ENCODE measurements at regions not wholly inside any gene's neighbourhood (a gene's known extent, or its start where the extent isn't known, plus 50 kb on each side); places are given as distances from the start of the nearest gene placed in this dataset.
"Not testable (repeated sequence)": the region's sequence is repeated elsewhere in the genome, so short reads cannot be mapped to it uniquely, and the experiment has no call there.

DNA sequence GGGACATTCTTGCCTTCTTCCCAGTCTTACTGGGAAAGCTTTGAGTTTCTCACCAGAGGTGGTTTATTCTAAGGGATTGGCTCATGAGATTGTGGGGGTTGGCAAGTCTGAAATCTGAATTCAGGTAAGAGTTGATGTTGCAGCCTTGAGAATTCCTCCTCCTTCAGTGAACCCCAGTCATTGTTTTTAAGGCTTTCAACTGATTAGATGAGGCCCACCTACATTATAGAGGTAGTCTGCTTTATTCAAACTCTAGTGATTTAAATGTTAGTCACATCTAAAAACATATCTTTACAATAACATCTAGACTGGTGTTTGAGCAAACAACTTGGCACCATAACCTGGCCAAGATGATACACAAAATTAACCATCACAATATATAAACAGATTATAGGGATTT is 156.5 kb upstream of the MED14 start:
- DNase-seq: no peak

DNA sequence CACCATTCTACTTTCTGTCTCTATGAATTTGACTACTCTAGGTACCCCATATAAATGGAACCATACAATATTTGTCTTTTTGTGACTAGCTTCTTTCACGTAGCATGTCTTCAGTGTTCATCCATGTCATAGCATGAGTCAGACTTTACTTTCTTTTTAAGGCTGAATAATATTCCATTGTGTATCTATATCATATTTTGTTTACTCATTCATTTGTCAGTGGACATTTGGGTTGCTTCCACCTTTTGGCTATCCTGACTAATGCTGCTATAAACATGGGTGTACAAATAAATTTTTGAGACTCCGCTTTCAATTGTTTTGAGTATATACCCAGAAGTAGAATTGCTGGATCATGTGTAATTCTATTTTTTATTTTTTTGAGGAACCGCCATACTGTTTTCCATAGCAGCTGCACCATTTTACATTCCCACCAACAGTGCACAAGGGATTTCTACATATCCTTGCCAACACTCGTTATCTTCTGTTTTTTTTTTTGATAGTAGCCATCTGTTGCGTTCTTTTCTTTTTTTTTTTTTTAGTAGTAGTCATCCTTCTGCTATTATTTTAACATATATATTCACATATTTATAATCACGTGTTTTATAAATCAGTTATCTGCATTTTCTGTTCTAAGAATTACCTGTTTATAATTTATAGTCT is 158.0 kb upstream of the MED14 start:
- DNase-seq: peak in 1 of 2 experiments; percentile 20

DNA sequence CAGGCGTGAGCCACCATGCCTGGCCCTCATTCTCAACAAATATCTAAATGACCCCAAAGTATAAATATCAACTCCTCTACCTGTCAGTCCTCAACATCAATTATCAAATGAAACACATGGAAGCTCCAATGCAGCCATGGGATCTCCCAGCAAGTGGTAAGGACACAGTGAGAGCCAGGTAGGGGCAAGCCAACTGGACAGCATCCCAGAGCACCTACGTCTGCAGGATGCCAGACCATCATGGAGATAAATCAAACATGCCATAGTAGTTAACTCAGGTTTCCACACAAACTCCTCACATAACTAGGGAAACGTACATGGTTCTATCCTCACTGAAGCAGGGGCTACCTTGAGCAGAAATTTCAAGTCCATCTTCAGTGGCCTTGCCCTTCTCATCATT is 159.9 kb upstream of the MED14 start:
- DNase-seq: no peak

DNA sequence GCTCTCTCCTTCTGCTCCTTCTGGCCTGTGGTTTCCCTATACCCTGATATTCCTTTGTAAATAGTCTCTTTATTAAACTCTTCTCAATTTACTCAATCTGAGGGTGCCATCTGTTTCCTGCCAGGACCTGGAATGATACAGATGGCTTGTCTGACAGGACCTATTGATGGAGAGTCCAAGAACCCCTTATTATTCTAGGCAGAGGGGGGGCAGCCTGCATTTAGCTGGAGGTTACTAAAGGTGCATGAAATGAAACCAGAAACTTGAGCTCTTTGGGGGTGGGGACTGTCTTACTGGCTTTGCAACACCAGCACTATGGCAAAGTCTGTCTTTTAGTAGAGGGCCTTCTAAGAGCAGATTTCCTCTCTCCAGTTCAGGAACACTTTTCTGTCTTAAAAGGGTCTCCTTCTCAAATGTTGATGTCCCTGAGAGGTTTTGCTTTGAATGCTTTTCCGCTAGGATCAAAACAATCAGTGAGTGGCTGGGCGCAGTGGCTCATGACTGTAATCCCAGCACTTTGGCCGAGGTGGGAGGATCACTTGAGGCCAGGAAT is 162.5 kb upstream of the MED14 start:
- DNase-seq: peak; percentile 98 to 99

DNA sequence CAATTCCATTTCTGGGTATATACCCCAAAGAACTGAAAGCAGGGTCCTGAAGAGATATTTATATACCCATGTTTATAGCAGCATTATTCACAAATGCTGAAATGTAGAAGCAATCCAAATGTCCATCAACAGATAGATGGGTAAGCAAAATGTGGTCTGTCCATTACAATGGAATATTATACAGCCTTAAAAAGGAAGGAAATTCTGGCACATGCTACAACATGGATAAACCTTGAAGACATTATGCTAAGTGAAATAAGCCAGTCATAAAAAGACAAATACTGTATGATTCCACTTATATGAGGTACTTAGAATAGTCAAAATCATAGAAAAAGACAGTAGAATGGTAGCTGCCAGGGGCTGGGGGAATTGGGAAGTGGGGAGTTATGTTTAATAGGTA is 169.4 kb upstream of the MED14 start:
- DNase-seq: not testable (repeated sequence)

DNA sequence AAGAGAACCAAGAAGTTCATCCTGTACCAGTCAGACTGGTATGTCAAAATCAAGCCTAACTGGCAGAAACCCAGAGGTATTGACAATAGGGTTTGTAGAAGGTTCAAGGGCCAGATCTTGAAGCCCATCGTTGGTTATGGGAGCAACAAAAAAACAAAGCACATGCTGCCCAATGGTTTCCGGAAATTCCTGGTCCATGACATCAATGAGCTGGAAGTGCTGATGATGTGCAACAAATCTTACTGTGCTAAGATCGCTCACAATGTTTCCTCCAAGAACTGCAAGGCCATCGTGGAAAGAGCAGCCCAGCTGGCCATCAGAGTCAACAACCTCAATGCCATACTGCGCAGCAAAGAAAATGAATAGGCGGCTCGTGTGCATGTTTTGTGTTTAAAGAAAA is 172.7 kb upstream of the MED14 start:
- DNase-seq: no peak

DNA sequence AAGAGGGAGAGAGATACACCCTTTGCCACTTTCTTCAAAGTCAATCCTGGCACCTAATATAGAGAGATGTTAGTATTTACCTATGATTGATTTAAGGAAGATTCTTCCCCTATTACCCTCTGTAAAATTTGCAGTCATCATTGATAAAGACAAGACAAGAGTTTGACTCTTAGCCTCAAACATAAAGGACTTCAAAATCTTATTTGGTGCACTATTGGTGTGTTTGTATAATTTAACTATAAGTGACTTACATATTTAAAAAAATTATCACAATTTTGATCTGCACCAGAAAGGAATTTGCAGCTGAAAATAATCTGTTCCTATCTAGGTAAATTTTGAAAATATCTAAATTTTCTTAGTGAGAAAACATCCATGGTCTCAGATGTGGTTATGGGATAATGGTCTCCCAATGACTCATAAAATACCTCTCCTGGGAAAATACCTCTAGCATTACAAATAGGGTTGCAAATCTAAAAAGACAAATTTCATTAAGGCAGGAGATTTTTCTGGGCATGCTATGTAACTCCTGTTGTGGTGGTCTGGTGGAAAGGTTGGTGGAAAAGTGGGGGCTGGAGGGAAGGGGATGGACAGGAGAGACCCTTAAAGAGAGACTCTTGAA is 173.6 kb upstream of the MED14 start:
- no peak for DNase-seq

DNA sequence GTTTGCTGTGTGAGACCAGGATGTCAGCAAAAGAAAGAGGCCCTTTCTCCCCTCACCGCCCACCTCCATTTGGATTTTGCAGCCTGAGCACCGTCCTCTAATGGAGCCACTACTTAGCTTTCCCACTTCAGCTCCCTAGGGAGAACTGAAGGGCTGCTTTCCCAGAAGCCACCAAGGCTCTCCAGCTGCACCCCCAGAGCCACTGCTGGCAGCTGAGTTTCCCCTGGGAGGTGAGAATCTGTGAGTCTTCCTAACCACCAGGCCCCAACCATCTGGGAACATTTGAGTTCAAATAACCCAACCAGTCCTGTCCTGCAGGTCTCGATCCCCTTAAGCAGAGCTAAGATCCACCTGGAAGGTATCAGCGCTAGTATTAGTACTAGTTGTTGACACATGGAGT is 173.1 kb upstream of the USP9X start:
- DNase-seq: peak; percentile 99

DNA sequence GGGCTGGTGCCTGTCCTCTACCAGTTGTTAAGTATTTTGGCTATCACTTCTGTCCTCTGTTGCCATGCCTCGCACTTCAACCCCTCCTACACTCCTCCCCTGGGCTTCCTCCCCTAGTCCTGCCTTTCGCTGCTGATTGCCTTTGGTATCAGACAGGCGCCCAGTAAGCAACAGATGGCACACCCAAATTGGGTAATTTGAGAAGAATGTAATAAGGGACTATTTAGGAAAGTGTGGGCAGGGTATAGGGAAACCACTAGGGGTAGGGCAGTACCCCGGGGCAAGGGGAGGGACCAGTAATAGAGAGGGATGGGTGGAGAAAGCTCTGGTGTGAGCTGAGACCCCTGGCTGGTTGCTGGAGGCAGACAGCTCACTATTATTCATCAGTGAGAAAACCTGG is 172.7 kb upstream of the USP9X start:
- peak; percentile 99 for DNase-seq

DNA sequence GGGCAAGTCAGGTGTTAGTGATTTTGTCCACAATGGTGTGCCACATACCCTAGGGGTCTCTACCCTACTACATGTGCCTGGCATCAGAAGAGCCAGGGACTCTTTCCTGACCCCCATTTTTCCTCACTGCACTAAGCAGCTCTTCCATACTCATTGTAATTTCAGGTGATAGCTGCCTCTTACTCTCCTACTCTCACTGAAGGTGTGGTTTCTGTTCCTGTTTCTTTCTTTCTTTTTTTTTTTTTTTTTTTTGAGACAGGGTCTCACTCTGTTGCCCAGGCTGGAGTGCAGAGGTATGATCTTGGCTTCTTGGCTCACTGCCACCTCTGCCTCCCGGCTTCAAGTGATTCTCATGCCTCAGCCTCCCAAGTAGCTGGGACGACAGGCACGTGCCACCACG is 164.9 kb upstream of the USP9X start:
- no peak for DNase-seq

DNA sequence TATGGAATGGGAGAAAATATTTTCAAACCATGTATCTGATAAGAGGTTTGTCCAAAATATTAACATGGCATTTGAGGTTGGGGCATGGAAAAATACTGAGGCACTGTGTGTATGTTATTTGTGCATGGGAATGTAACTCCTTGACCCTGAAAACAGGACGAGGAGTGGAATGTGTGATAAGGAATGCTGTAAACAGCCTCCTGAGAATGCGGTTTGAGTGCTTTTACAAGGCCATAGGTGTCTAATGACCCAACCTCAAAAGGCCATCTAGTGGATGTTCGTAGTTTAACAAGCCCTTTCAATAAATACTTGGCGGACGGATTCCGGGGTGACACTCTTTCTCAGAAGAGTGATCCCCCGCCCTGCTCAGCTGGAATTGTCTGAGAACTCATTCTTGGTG is 162.9 kb upstream of the USP9X start:
- peak; percentile 20 to 73 for DNase-seq

DNA sequence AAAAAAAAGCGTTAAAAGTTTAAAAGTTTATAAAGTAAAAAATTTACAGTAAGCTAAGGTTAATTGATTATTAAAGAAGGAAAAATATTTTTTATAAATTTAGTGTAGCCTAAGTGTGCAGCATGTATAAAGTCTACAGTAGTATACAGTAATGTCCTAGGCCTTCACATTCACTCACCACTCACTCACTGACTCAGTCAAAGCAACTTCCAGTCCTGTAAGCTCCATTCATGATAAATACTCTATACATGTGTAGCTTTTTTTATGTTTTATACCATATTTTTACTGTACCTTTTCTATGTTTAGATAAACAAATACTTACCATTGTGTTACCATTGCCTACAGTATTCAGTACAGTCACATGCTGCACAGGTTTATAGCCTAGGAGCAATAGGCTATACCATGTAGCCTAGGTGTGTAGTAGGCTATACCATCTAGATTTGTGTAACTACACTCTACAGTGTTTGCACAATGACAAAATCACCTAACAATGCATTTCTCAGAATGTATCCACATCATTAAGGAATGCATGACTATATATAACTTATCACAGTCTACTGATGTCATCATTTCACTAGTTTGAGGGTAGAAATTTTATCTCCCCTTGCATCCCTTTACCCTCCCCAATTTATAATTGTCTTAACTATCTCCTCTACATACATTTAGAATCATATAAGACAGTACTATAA is 158.4 kb upstream of the USP9X start:
- DNase-seq: not testable (repeated sequence)

DNA sequence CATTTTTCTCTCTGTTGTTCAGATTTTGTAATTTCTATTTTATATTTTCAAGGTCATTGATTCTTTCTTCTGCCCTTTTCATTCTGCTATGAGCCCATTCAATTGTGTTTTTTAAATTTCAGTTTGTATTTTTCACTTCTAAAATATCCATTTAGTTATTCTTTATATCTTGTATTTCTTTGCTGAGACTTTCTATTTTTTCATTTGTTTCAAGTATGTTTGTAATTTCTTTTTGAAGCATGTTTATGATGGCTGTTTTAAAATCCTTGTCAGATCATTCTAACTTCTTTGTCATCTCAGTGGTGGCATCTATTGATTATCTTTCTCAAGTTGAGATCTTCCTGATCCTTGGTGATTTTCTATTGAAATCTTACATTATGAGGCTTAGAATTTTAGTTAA is 157.2 kb upstream of the USP9X start:
- DNase-seq: no peak

DNA sequence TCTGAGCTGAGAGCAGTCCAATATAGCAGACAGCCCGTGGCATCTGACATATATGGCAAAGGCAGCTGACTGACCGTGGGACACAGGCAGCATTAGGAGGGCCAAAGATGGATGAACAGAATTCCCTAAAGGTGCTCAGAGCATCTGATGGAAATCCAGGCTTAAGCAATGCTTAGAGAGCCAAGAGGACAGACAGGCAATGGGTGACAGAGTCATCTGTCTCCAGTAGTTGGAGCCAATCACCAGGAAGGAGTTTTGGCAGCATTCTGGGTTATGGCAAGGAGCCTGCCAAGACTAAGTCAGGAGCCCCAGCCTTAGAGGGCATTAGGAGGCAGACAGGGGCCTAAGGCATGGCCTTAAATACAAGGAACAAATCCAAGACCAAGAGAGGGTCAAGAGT is 153.3 kb upstream of the USP9X start:
- DNase-seq: no peak

DNA sequence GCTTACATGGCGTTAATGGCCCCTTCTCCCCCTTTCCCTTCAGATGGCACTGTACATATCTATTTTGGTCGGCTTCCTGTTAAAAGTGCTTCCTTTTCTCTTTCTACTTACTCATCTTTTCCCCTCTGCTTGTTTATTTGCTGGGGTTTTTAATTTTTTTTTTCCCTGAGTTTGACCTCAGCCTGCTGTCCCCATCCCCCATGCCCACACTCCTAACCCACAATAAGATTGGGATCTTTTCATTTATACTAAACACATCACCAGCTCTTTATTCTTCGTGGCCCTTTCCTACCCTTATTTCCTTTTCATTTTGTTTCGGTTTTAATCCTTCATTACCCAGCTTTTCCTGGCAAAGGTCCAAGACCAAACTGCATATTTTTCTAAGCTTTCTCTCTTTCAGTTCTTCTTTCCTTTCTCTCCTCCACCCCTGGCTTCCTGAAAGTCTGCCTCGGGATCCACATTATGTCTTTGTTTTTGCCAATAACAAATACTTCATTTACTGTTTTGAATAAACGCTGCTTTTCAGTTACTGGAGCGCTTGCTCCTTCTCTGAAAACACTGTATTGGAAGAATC is 152.0 kb upstream of the USP9X start:
- peak in 1 of 2 experiments; percentile 39 for DNase-seq

DNA sequence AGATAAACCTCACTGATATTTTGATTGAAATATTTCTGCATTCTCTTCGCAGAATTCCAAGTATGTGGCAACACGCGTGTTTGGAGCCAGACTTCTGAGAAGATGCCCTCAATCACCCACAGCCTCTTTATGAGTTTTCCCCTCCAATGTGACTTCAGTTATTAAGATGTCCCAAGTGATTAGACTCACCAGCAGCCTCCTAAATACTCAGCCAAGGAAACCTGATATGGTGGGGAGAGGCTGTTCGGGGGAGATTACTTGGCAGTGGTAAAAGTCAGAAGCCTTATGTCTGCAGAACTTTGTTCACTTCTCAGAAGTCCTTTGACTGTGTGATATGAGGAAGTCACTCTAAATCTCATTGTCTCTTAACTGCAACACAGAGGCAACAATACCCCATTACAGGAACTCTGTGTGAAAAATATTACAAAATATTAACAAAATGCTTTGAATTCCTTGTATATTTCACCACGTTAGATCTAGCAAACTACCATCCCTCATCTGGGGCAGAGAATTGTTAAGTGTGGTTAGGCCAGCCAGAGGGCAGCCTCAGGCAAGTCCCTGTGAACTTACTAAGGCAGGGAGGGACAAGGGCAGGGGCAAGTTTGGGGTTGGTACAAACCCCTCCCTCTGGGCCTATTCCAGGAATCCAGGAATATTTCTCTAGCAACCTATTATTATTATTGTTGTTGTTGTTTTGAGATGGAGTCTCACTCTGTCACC is 151.4 kb upstream of the USP9X start:
- peak; percentile 72 to 89 for DNase-seq

DNA sequence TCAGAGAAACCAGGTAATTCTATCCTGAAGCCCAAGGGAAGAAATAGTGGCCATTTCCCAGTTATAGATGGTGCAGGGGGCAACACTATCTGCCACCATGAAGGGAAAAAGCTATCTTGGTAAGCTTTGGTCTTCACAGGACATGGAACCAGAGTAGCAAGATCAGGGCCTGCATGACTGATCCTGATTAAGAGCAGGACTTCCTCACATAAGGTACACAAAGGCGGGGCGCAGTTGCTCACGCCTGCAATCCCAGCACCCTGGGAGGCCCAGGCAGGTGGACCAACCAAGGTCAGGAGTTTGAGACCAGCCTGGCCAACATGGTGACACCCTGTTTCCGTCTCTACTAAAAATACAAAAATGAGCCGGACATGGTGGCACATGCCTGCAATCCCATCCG is 148.4 kb upstream of the USP9X start:
- DNase-seq: no peak

DNA sequence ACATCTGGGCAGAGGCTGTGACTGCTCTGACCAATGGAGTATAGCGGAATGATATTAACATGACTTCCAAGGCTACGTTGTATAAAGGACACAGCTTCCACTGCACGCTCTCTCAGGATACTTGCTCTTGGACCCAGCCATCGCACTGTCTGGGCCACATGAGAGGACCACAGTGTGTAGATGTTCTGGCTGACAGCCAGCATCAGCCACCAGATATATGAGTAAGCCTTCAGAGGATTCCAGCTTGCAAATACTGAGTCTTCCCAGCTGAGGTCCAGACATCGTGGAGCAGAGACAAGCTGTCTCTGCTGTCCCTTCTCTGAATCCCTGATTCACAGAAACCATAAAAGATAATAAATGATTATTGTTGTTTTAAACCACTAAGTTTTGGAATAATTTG is 146.8 kb upstream of the USP9X start:
- DNase-seq: no peak

DNA sequence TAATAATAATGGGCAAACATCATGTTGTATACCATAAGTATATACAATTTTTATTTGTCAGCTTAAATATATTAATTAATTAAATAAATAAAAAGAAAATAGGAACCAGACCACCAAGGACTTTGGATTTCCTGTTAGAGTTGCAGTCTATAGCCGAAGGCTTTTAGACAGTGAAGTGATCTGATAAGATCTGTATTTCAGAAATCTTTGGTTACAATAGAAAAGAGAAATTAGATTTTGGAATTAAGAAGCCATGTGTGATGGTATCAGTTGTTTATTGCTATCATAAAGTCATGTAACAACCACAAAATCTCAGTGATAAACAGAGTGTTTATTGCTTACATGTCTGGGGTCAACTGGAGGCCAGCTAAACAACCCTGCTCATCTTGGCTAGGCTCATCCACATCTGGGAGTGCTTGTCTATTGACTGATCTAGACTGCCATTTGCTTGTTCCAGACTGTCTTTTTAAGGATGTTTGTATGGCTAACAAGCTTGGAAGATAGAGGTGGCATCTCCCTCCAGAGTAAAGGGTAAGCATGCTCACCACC is 142.1 kb upstream of the USP9X start:
- DNase-seq: no peak

DNA sequence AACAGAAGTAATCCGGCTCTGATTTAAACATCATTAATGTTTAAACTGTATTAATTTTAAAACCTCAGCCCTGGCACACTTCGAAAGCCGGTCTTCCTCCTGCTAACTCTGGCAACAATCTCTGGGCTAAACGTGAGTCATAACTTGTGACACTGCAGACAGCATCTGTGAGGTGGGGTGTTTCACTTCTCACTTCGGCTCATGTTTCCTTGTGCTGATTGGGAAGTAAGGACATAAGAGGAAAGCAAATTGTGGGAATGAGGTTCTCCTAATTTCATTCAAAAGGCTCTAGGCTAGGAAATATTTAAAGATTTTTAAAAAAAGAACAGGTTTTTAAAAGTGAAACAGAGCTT is 139.9 kb upstream of the USP9X start:
- peak; percentile 49 to 77 for DNase-seq

DNA sequence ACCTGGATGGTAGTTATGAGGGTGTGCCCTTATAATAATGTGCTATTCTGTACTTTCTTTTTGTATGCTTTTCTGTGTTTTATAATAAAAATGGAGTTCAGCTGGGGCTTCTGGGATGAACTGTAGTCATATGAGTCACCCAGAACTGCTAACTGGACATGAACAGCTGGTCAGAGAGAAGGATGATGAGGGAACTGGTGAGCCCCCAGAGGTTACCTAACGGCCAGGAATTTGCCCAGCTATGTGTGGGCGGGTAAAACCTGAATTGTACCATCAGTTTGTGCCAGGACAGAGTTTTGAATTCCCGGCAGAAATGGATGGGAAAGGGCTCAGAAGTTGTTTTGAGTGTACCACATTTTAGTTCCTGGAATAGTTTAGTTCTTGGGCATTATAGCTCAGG is 138.0 kb upstream of the USP9X start:
- no peak for DNase-seq

DNA sequence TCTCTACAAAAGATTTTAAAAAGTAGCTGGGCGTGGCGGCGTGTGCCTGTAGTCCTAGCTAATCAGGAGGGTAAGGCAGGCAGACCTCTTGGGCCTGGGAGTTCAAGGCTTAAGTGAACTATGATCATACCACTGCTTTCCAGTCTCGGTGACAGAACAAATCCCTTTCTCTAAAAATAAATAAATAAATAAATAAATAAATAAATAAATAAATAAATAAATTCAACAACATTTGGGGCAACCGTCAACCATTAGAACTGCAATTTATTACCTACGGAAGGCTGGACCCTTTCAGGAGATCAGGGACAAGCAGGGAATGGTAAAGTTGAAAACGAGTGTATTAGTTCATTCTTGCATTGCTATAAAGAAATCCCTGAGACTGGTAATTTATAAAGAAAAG is 136.2 kb upstream of the USP9X start:
- DNase-seq: no peak

DNA sequence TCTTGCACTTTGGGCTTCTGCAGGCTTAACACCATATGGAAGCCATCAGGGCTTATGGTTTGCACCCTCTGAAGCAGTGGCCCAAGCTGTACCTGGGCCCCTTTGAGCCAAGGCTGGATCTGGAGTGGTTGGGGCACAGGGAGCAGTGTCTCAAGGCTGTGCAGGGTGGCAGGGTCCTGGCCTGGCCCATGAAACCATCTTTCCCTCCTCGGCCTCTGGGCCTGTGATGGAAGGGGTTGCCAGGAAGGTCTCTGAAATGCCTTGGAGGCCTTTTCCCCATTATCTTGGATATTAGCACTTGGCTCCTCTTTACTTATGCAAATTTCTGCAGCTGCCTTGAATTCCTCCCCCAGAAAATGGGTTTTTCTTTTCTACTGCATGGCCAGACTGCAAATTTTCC is 134.7 kb upstream of the USP9X start:
- DNase-seq: no peak

Measured in NCI-H524 (cell line).